SJSA1 (cell line): ENCODE measurements at regions not wholly inside any gene's neighbourhood (a gene's known extent, or its start where the extent isn't known, plus 50 kb on each side); places are given as distances from the start of the nearest gene placed in this dataset.

ENCODE experiments used
- DNase-seq, 2 experiments: peaks; one replicate each; pipeline ENCODE4 v3.0.0-alpha.2; 2015 to 2020; ENCODE audit warnings: low spot score in 2 of 2, low read depth in 1 of 2
- H3K27ac ChIP-seq: fragments of 250-450 bp; sonication (Bioruptor Pico); 2 replicates; pipeline ENCODE4 v1.5.1; 2020; ENCODE audit warnings: mild to moderate bottlenecking, moderate library complexity
- H3K27me3 ChIP-seq: fragments of 250-450 bp; sonication (Bioruptor Pico); replicated peaks from 2 replicates; pipeline ENCODE4 v1.5.1; 2020; ENCODE audit warnings: mild to moderate bottlenecking, moderate library complexity
- H3K36me3 ChIP-seq: fragments of 250-450 bp; sonication (Bioruptor Pico); 2 replicates; pipeline ENCODE4 v1.5.1; 2020; ENCODE audit warnings: mild to moderate bottlenecking
- H3K4me1 ChIP-seq: fragments of 250-450 bp; sonication (Bioruptor Pico); replicated peaks from 2 replicates; pipeline ENCODE4 v1.6.1; 2021; ENCODE audit warnings: mild to moderate bottlenecking
- H3K4me3 ChIP-seq: fragments of 250-450 bp; sonication (Bioruptor Pico); 2 replicates; pipeline ENCODE4 v1.5.1; 2020; ENCODE audit warnings: mild to moderate bottlenecking
- H3K9me3 ChIP-seq: fragments of 250-450 bp; sonication (Bioruptor Pico); replicated peaks from 2 replicates; pipeline ENCODE4 v1.5.1; 2020; ENCODE audit warnings: mild to moderate bottlenecking

GRCh38 chr14:61211476-61212255, 69.5 kb downstream of the TMEM30B start:
- Histone ChIP-seq H3K4me3 (no peak overlapping the region), H3K27ac (no peak overlapping the region), H3K4me1 (peaks cover 19% of the 10 kb centered on the region), H3K9me3 (no peaks in the 10 kb centered on the region), H3K27me3 (no peaks in the 10 kb centered on the region), H3K36me3 (no peaks in the 10 kb centered on the region)
- DNase-seq = no peak

- H3K9me3 ChIP-seq = no peaks in the 10 kb centered on the region
- no peak overlapping the region for H3K27ac ChIP-seq
- H3K4me3 ChIP-seq = no peak overlapping the region
- H3K27me3 ChIP-seq = no peaks in the 10 kb centered on the region
- DNase-seq = no peak
- no peaks in the 10 kb centered on the region for H3K36me3 ChIP-seq
- H3K4me1 ChIP-seq = no peaks in the 10 kb centered on the region
Measured at GRCh38 chr14:61203081-61203753, 77.9 kb downstream of the TMEM30B start.

GRCh38 chr14:61202124-61202523, 79.0 kb downstream of the TMEM30B start:
- H3K27ac ChIP-seq = no peak overlapping the region
- DNase-seq = no peak
- H3K27me3 ChIP-seq = no peaks in the 10 kb centered on the region
- no peaks in the 10 kb centered on the region for H3K4me1 ChIP-seq
- H3K9me3 ChIP-seq = no peaks in the 10 kb centered on the region
- no peak overlapping the region for H3K4me3 ChIP-seq
- H3K36me3 ChIP-seq = no peaks in the 10 kb centered on the region

- no peak overlapping the region for H3K27ac ChIP-seq
- DNase-seq = no peak
- H3K4me1 ChIP-seq = no peaks in the 10 kb centered on the region
- no peaks in the 10 kb centered on the region for H3K27me3 ChIP-seq
- H3K4me3 ChIP-seq = no peak overlapping the region
- no peaks in the 10 kb centered on the region for H3K9me3 ChIP-seq
- H3K36me3 ChIP-seq = no peaks in the 10 kb centered on the region
Measured at GRCh38 chr14:61201171-61201570, 80.0 kb downstream of the TMEM30B start.

- Histone ChIP-seq H3K27me3 (no peaks in the 10 kb centered on the region), H3K4me3 (no peak overlapping the region), H3K36me3 (no peaks in the 10 kb centered on the region), H3K27ac (no peak overlapping the region), H3K9me3 (no peaks in the 10 kb centered on the region), H3K4me1 (peaks cover 4% of the 10 kb centered on the region)
- DNase-seq = no peak
Measured at GRCh38 chr14:61197416-61197815, 83.7 kb downstream of the TMEM30B start.

- no peak for DNase-seq
- peaks cover 4% of the 10 kb centered on the region for H3K4me1 ChIP-seq
- H3K36me3 ChIP-seq = no peaks in the 10 kb centered on the region
- no peak overlapping the region for H3K27ac ChIP-seq
- H3K4me3 ChIP-seq = no peak overlapping the region
- no peaks in the 10 kb centered on the region for H3K27me3 ChIP-seq
- H3K9me3 ChIP-seq = no peaks in the 10 kb centered on the region
Measured at GRCh38 chr14:61196792-61197191, 84.3 kb downstream of the TMEM30B start.

- DNase-seq = no peak
- Histone ChIP-seq H3K4me1 (peaks cover 7% of the 10 kb centered on the region), H3K27me3 (no peaks in the 10 kb centered on the region), H3K4me3 (no peak overlapping the region), H3K9me3 (no peaks in the 10 kb centered on the region), H3K27ac (no peak overlapping the region), H3K36me3 (no peaks in the 10 kb centered on the region)
Measured at GRCh38 chr14:61196034-61196433, 85.1 kb downstream of the TMEM30B start.

- DNase-seq = no peak
Measured at GRCh38 chr14:61193476-61193875, 87.7 kb downstream of the TMEM30B start.

GRCh38 chr14:61192989-61193388, 88.1 kb downstream of the TMEM30B start:
- no peak overlapping the region for H3K4me3 ChIP-seq
- no peak for DNase-seq
- H3K27ac ChIP-seq = no peak overlapping the region

More at GRCh38 chr14:61193476-61193875, 87.7 kb downstream of the TMEM30B start:
- Histone ChIP-seq H3K27ac (no peak overlapping the region), H3K9me3 (no peaks in the 10 kb centered on the region), H3K36me3 (no peaks in the 10 kb centered on the region), H3K4me3 (no peak overlapping the region), H3K27me3 (no peaks in the 10 kb centered on the region), H3K4me1 (peaks cover 26% of the 10 kb centered on the region)

GRCh38 chr14:61191733-61192132, 89.4 kb downstream of the TMEM30B start:
- DNase-seq = no peak
- Histone ChIP-seq H3K36me3 (no peaks in the 10 kb centered on the region), H3K4me1 (peaks cover 26% of the 10 kb centered on the region), H3K27me3 (no peaks in the 10 kb centered on the region), H3K9me3 (no peaks in the 10 kb centered on the region), H3K27ac (no peak overlapping the region), H3K4me3 (no peak overlapping the region)

More at GRCh38 chr14:61192989-61193388, 88.1 kb downstream of the TMEM30B start:
- peaks cover 26% of the 10 kb centered on the region for H3K4me1 ChIP-seq
- no peaks in the 10 kb centered on the region for H3K27me3 ChIP-seq
- no peaks in the 10 kb centered on the region for H3K9me3 ChIP-seq
- H3K36me3 ChIP-seq = no peaks in the 10 kb centered on the region

- Histone ChIP-seq H3K27me3 (no peaks in the 10 kb centered on the region), H3K4me1 (peaks cover 33% of the 10 kb centered on the region), H3K4me3 (no peak overlapping the region), H3K36me3 (no peaks in the 10 kb centered on the region), H3K27ac (peak overlapping the region; percentile 73), H3K9me3 (no peaks in the 10 kb centered on the region)
- DNase-seq = peak in 1 of 2 experiments; percentile 72
Measured at GRCh38 chr14:61190341-61190740, 90.8 kb downstream of the TMEM30B start.

- Histone ChIP-seq H3K27me3 (no peaks in the 10 kb centered on the region), H3K36me3 (no peaks in the 10 kb centered on the region), H3K4me1 (peaks cover 45% of the 10 kb centered on the region), H3K27ac (no peak overlapping the region), H3K9me3 (no peaks in the 10 kb centered on the region), H3K4me3 (no peak overlapping the region)
- no peak for DNase-seq
Measured at GRCh38 chr14:61188978-61189808, 91.9 kb downstream of the TMEM30B start.

GRCh38 chr14:61188196-61188595, 92.9 kb downstream of the TMEM30B start:
- no peaks in the 10 kb centered on the region for H3K36me3 ChIP-seq
- H3K4me1 ChIP-seq = peaks cover 53% of the 10 kb centered on the region
- no peak for DNase-seq
- no peaks in the 10 kb centered on the region for H3K27me3 ChIP-seq
- H3K27ac ChIP-seq = no peak overlapping the region
- H3K4me3 ChIP-seq = no peak overlapping the region
- no peaks in the 10 kb centered on the region for H3K9me3 ChIP-seq
